ENCODE measurements at regions not wholly inside any gene's neighbourhood (a gene's known extent, or its start where the extent isn't known, plus 50 kb on each side); places are given as distances from the start of the nearest gene placed in this dataset.

GRCh38 chr1:182127656-182128055 lies 66.1 kb upstream of the ZNF648 start:
- no peak for TF ChIP-seq POLR2A (IDR thresholded peaks at IDR 0.05)
- TF ChIP-seq CTCF (IDR thresholded peaks at IDR 0.05), result no peak
- no peak for TF ChIP-seq EP300 (IDR thresholded peaks at IDR 0.05)

Data from upper lobe of left lung (tissue), 4 donors.